ENCODE measurements at regions not wholly inside any gene's neighbourhood (a gene's known extent, or its start where the extent isn't known, plus 50 kb on each side); places are given as distances from the start of the nearest gene placed in this dataset.

DNA sequence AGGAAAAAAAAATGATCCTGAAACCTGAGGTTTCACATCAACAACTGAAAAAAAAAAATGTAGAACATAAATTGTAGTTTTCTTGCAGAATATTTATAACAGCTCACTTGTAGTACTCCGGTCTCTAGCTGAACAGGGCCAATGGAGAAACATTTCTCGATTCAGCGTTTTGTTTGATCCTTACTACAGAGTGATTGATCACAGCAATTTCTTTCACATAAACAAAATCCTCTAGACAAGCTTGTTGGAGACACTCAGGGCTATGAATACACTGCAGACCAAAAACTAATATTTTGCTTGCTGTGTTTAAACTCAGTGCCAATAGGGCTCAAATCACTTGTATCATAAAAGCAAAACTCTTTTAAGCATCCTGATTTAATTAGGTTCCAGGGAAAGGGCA lies 127.0 kb upstream of the CNTN6 start (continued):
- TF ChIP-seq ZNF670 (CRISPR knock-in tag; IDR thresholded peaks at IDR 0.05; ENCODE audit: borderline replicate concordance) (no peak), U2AF1 (optimal IDR thresholded peaks at IDR 0.05; ENCODE audit: low read depth, low read length) (no peak), ADNP (CRISPR knock-in tag; IDR thresholded peaks at IDR 0.05) (no peak), NFE2L1 (CRISPR knock-in tag; IDR thresholded peaks at IDR 0.05; ENCODE audit: borderline replicate concordance) (no peak), ZNF841 (CRISPR knock-in tag; IDR thresholded peaks at IDR 0.05; ENCODE audit: borderline replicate concordance) (no peak), JDP2 (CRISPR knock-in tag; IDR thresholded peaks at IDR 0.05; ENCODE audit: borderline replicate concordance) (no peak), IKZF4 (CRISPR knock-in tag; IDR thresholded peaks at IDR 0.05; ENCODE audit: borderline replicate concordance, low read depth, not compliant biosample characterization) (no peak)

DNA sequence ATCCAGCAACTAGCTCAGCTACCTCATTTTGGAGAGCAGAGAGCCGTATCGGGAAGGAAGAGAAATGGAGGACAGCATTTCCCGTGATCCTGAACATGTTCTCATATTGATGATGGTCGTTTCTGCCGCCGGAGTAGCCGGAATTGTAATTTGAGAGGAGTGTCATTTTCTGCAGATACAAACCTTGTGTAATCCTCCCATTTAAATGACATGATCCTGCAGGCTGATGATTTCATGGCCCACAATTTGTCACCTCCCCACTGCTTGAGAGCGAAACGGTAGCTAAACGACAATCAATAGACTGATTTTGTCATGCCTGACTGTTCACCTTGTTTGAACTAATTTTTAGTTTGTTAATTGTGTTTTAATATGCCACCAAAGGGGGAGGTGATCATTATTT lies 126.5 kb upstream of the CNTN6 start:
- no peaks in the 10 kb centered on the region for H4K20me1 ChIP-seq (ENCODE audit: insufficient read depth, low read length)
- in situ Hi-C loops (cut with HindIII; ENCODE audit: extremely low pct_ligation_motif_present, low pct_unique_long_range_greater_than_20kb) (no loop called here), intact Hi-C loops (cut with micrococcal nuclease; ENCODE audit: unreplicated experiment) (no loop called here)
- no peak overlapping the region for H3K27ac ChIP-seq (ENCODE audit: extremely low read length, insufficient read depth, low read length)
- H3K4me1 ChIP-seq (ENCODE audit: insufficient read depth, low read length) = no peaks in the 10 kb centered on the region
- H3K27me3 ChIP-seq (ENCODE audit: control insufficient read depth in 1 of 2, insufficient read depth in 2 of 2, low read length in 2 of 2) = no peaks in the 10 kb centered on the region
- H3K79me2 ChIP-seq (ENCODE audit: insufficient read depth, low read length) = no peaks in the 10 kb centered on the region
- no peaks in the 10 kb centered on the region for H3K36me3 ChIP-seq (replicated peaks in 1 of 2; ENCODE audit: control insufficient read depth in 1 of 2, insufficient read depth in 2 of 2, low read length in 2 of 2)
- H3K4me3 ChIP-seq (replicated peaks in 1 of 3; ENCODE audit: insufficient read depth in 1 of 3, low read depth in 2 of 3, low read length in 3 of 3) = no peak overlapping the region
- peaks cover 98% of the 10 kb centered on the region for H3K9me3 ChIP-seq (ENCODE audit: low read length)
- no peak overlapping the region for H2AFZ ChIP-seq (ENCODE audit: low read length)
- no TSS peak for BruUV-seq (replicated peaks)
- TF ChIP-seq SMAD3 (CRISPR knock-in tag; IDR thresholded peaks at IDR 0.05) (no peak), DR1 (CRISPR knock-in tag; IDR thresholded peaks at IDR 0.05) (no peak), PTBP1 (IDR thresholded peaks at IDR 0.05; ENCODE audit: low read depth, low read length, poor library complexity, severe bottlenecking) (no peak), HDAC6 (IDR thresholded peaks at IDR 0.05; ENCODE audit: low read depth, low read length) (no peak), RBM39 (IDR thresholded peaks at IDR 0.05; ENCODE audit: low read depth, low read length, poor library complexity, severe bottlenecking) (no peak), GPN1 (CRISPR knock-in tag; IDR thresholded peaks at IDR 0.05; ENCODE audit: borderline replicate concordance) (no peak), PAWR (CRISPR knock-in tag; IDR thresholded peaks at IDR 0.05; ENCODE audit: borderline replicate concordance) (no peak), ZNF720 (CRISPR knock-in tag; IDR thresholded peaks at IDR 0.05) (no peak), ZNF570 (CRISPR knock-in tag; IDR thresholded peaks at IDR 0.05; ENCODE audit: borderline replicate concordance) (no peak), ZNF451 (CRISPR knock-in tag; IDR thresholded peaks at IDR 0.05) (no peak)
- TF ChIP-seq, protein P1, sequence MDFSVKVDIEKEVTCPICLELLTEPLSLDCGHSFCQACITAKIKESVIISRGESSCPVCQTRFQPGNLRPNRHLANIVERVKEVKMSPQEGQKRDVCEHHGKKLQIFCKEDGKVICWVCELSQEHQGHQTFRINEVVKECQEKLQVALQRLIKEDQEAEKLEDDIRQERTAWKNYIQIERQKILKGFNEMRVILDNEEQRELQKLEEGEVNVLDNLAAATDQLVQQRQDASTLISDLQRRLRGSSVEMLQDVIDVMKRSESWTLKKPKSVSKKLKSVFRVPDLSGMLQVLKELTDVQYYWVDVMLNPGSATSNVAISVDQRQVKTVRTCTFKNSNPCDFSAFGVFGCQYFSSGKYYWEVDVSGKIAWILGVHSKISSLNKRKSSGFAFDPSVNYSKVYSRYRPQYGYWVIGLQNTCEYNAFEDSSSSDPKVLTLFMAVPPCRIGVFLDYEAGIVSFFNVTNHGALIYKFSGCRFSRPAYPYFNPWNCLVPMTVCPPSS (IDR thresholded peaks at IDR 0.05) = no peak
- TF ChIP-seq, protein P2, sequence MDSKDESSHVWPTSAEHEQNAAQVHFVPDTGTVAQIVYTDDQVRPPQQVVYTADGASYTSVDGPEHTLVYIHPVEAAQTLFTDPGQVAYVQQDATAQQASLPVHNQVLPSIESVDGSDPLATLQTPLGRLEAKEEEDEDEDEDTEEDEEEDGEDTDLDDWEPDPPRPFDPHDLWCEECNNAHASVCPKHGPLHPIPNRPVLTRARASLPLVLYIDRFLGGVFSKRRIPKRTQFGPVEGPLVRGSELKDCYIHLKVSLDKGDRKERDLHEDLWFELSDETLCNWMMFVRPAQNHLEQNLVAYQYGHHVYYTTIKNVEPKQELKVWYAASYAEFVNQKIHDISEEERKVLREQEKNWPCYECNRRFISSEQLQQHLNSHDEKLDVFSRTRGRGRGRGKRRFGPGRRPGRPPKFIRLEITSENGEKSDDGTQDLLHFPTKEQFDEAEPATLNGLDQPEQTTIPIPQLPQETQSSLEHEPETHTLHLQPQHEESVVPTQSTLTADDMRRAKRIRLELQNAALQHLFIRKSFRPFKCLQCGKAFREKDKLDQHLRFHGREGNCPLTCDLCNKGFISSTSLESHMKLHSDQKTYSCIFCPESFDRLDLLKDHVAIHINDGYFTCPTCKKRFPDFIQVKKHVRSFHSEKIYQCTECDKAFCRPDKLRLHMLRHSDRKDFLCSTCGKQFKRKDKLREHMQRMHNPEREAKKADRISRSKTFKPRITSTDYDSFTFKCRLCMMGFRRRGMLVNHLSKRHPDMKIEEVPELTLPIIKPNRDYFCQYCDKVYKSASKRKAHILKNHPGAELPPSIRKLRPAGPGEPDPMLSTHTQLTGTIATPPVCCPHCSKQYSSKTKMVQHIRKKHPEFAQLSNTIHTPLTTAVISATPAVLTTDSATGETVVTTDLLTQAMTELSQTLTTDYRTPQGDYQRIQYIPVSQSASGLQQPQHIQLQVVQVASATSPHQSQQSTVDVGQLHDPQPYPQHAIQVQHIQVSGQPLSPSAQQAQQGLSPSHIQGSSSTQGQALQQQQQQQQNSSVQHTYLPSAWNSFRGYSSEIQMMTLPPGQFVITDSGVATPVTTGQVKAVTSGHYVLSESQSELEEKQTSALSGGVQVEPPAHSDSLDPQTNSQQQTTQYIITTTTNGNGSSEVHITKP (CRISPR knock-in tag; IDR thresholded peaks at IDR 0.05; ENCODE audit: low read depth) = no peak
- ATAC-seq (no peak), DNase-seq (ENCODE audit: low spot score) (no peak), FAIRE-seq (no peak)
- H3K9ac ChIP-seq (ENCODE audit: insufficient read depth, low read depth, low read length) = no peak overlapping the region
- ChIA-PET CTCF (ENCODE audit: low intra/inter-chr PET ratio, low total read pairs) (no interaction called here), POLR2A (no interaction called here)
- WGBS (ENCODE audit: low lambda C conversion rate) = 6% methylated on average over 10 of the region's 10 CpGs
- H3K4me2 ChIP-seq (ENCODE audit: low read depth, low read length) = no peak overlapping the region

All from HepG2 (cell line).